ENCODE measurements at regions not wholly inside any gene's neighbourhood (a gene's known extent, or its start where the extent isn't known, plus 50 kb on each side); places are given as distances from the start of the nearest gene placed in this dataset.

DNA sequence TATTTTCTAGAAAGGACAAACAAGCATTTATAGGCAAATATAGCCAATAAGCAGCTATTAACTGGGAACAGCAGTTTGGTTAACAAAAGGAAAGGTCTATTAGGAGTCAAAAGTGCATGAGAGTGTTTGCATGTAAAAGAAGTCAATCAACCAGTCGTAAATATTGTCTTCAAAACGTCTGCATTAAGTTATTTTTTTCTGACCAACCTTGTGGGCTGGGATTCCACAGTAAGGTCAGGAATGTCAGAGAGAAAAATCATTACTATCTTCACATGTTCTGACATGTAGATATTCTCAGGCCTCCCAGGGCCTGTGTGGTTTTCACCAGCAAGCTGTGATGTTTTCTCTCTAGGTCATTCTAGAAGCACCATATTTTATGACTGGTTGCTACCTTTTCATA is 922.5 kb downstream of the SUCLG1 start:
- FAIRE-seq (no peak), DNase-seq (ENCODE audit: low read depth, low spot score) (no peak)
- dilution Hi-C loops (cut with MboI; ENCODE audit: extremely low pct_ligation_motif_present, low sequenced_read_pairs) = no loop called here
- Histone ChIP-seq H3K9ac (ENCODE audit: control insufficient read depth, extremely low read depth, insufficient read depth, low read length) (no peak overlapping the region), H2AFZ (ENCODE audit: control insufficient read depth, low read length) (no peak overlapping the region), H3K4me2 (ENCODE audit: control insufficient read depth, extremely low read depth, insufficient read depth, low read depth, low read length) (no peak overlapping the region), H3K27me3 (ENCODE audit: control insufficient read depth, extremely low read depth, insufficient read depth, low read length) (no peaks in the 10 kb centered on the region), H3K9me1 (ENCODE audit: control insufficient read depth, extremely low read depth, insufficient read depth, low read length) (no peaks in the 10 kb centered on the region), H3K9me3 (ENCODE audit: control insufficient read depth, low read depth, low read length) (no peaks in the 10 kb centered on the region), H3K4me3 (ENCODE audit: control insufficient read depth in 2 of 3, extremely low read depth in 1 of 3, insufficient read depth in 2 of 3, low read depth in 1 of 3, low read length in 3 of 3) (no peak overlapping the region), H3K79me2 (ENCODE audit: control insufficient read depth, insufficient read depth, low read length) (no peaks in the 10 kb centered on the region), H3K27ac (ENCODE audit: control insufficient read depth, insufficient read depth, low read length) (no peak overlapping the region), H4K20me1 (ENCODE audit: control insufficient read depth, extremely low read depth, insufficient read depth, low read length) (no peaks in the 10 kb centered on the region), H3K4me1 (ENCODE audit: control insufficient read depth, extremely low read depth, insufficient read depth, low read length) (no peaks in the 10 kb centered on the region), H3K36me3 (ENCODE audit: control insufficient read depth in 2 of 2, extremely low read depth in 1 of 2, insufficient read depth in 2 of 2, low read length in 2 of 2) (no peaks in the 10 kb centered on the region)
- no peak for TF ChIP-seq EZH2 (IDR thresholded peaks at IDR 0.05; ENCODE audit: low read length)
- TF ChIP-seq, protein P1, sequence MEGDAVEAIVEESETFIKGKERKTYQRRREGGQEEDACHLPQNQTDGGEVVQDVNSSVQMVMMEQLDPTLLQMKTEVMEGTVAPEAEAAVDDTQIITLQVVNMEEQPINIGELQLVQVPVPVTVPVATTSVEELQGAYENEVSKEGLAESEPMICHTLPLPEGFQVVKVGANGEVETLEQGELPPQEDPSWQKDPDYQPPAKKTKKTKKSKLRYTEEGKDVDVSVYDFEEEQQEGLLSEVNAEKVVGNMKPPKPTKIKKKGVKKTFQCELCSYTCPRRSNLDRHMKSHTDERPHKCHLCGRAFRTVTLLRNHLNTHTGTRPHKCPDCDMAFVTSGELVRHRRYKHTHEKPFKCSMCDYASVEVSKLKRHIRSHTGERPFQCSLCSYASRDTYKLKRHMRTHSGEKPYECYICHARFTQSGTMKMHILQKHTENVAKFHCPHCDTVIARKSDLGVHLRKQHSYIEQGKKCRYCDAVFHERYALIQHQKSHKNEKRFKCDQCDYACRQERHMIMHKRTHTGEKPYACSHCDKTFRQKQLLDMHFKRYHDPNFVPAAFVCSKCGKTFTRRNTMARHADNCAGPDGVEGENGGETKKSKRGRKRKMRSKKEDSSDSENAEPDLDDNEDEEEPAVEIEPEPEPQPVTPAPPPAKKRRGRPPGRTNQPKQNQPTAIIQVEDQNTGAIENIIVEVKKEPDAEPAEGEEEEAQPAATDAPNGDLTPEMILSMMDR (optimal IDR thresholded peaks at IDR 0.05 in 1 of 3, IDR thresholded peaks at IDR 0.05 in 1 of 3, conservative IDR thresholded peaks at IDR 0.05 in 1 of 3; ENCODE audit: extremely low read depth in 1 of 3, insufficient read depth in 2 of 3, low read length in 3 of 3) = no peak

DNA sequence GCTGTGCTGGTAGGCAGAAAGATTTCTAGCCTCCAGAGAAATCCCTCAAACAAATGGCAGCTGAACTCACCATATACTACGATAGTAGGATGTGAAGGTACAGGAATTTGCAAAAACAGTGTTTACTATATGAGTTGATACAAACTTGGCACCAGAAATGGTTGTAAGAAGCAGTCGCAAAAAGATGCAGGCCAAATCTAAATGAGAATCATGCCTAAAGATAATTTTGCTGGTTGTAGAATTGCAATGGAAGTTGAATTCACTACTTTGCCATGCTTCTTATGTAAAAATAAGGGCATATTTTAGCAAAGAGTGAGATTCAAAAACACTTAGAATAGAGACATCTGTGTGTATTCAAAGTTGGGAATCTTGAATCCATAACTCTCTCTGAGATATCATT is 924.7 kb downstream of the SUCLG1 start:
- Histone ChIP-seq H3K4me2 (ENCODE audit: control insufficient read depth, extremely low read depth, insufficient read depth, low read depth, low read length) (no peak overlapping the region), H3K9me1 (ENCODE audit: control insufficient read depth, extremely low read depth, insufficient read depth, low read length) (no peaks in the 10 kb centered on the region), H3K27ac (ENCODE audit: control insufficient read depth, insufficient read depth, low read length) (no peak overlapping the region), H2AFZ (ENCODE audit: control insufficient read depth, low read length) (no peak overlapping the region), H3K9me3 (ENCODE audit: control insufficient read depth, low read depth, low read length) (no peaks in the 10 kb centered on the region), H3K9ac (ENCODE audit: control insufficient read depth, extremely low read depth, insufficient read depth, low read length) (no peak overlapping the region), H3K27me3 (ENCODE audit: control insufficient read depth, extremely low read depth, insufficient read depth, low read length) (no peaks in the 10 kb centered on the region), H3K36me3 (ENCODE audit: control insufficient read depth in 2 of 2, extremely low read depth in 1 of 2, insufficient read depth in 2 of 2, low read length in 2 of 2) (no peaks in the 10 kb centered on the region), H3K79me2 (ENCODE audit: control insufficient read depth, insufficient read depth, low read length) (no peaks in the 10 kb centered on the region), H3K4me1 (ENCODE audit: control insufficient read depth, extremely low read depth, insufficient read depth, low read length) (no peaks in the 10 kb centered on the region), H3K4me3 (ENCODE audit: control insufficient read depth in 2 of 3, extremely low read depth in 1 of 3, insufficient read depth in 2 of 3, low read depth in 1 of 3, low read length in 3 of 3) (no peak overlapping the region), H4K20me1 (ENCODE audit: control insufficient read depth, extremely low read depth, insufficient read depth, low read length) (no peaks in the 10 kb centered on the region)
- FAIRE-seq = no peak
- no peak for DNase-seq (ENCODE audit: low read depth, low spot score)
- dilution Hi-C loops (cut with MboI; ENCODE audit: extremely low pct_ligation_motif_present, low sequenced_read_pairs) = no loop called here
- TF ChIP-seq, protein P1 (optimal IDR thresholded peaks at IDR 0.05 in 1 of 3, IDR thresholded peaks at IDR 0.05 in 1 of 3, conservative IDR thresholded peaks at IDR 0.05 in 1 of 3; ENCODE audit: extremely low read depth in 1 of 3, insufficient read depth in 2 of 3, low read length in 3 of 3) = no peak
- TF ChIP-seq EZH2 (IDR thresholded peaks at IDR 0.05; ENCODE audit: low read length) = no peak
